NCI-H146 (cell line): ENCODE measurements at regions not wholly inside any gene's neighbourhood (a gene's known extent, or its start where the extent isn't known, plus 50 kb on each side); places are given as distances from the start of the nearest gene placed in this dataset.
A peak's percentile ranks its signal among the peaks of the same experiment; 100 is the strongest.

Experiments
- DNase-seq: peaks from one replicate; lab custom pipeline; 2025; lab: John Stamatoyannopoulos, UW

- DNase-seq: no peak
Observed at GRCh38 chr18:78727877-78728783, 251.5 kb upstream of the SALL3 start.

- no peak for DNase-seq
Observed at GRCh38 chr18:78728784-78729467, 250.7 kb upstream of the SALL3 start.

- DNase-seq: no peak
Observed at GRCh38 chr18:78730546-78730945, 249.1 kb upstream of the SALL3 start.

- no peak for DNase-seq
Observed at GRCh38 chr18:78731016-78731397, 248.6 kb upstream of the SALL3 start.

GRCh38 chr18:78731398-78732032 is 248.1 kb upstream of the SALL3 start:
- DNase-seq: no peak

- no peak for DNase-seq
Observed at GRCh38 chr18:78732273-78733210, 247.1 kb upstream of the SALL3 start.

GRCh38 chr18:78733762-78734613 is 245.6 kb upstream of the SALL3 start:
- DNase-seq: peak; percentile 67

- DNase-seq: no peak
Observed at GRCh38 chr18:78734614-78734945, 245.0 kb upstream of the SALL3 start.

- DNase-seq: no peak
Observed at GRCh38 chr18:78735131-78736014, 244.2 kb upstream of the SALL3 start.

- DNase-seq: no peak
Observed at GRCh38 chr18:78736015-78736690, 243.5 kb upstream of the SALL3 start.

- no peak for DNase-seq
Observed at GRCh38 chr18:78737006-78737915, 242.4 kb upstream of the SALL3 start.

GRCh38 chr18:78738076-78738690 is 241.4 kb upstream of the SALL3 start:
- DNase-seq: no peak

GRCh38 chr18:78739115-78739514 is 240.5 kb upstream of the SALL3 start:
- DNase-seq: no peak

GRCh38 chr18:78739882-78740677 is 239.5 kb upstream of the SALL3 start:
- DNase-seq: no peak

GRCh38 chr18:78740876-78741275 is 238.7 kb upstream of the SALL3 start:
- no peak for DNase-seq

- DNase-seq: no peak
Observed at GRCh38 chr18:78741381-78742217, 238.0 kb upstream of the SALL3 start.
